Fibroblast of gingiva (primary cell): ENCODE measurements at regions not wholly inside any gene's neighbourhood (a gene's known extent, or its start where the extent isn't known, plus 50 kb on each side); places are given as distances from the start of the nearest gene placed in this dataset.
"Not testable (repeated sequence)": the region's sequence is repeated elsewhere in the genome, so short reads cannot be mapped to it uniquely, and the experiment has no call there.

Source experiments
- DNase-seq: peaks from one replicate; pipeline ENCODE4 v3.0.0-alpha.2; 2011; ENCODE audit warnings: low read depth

- no peak for DNase-seq
These were observed 76.5 kb downstream of the ARL5B start for GRCh38 chr10:18735711-18736110.

DNA sequence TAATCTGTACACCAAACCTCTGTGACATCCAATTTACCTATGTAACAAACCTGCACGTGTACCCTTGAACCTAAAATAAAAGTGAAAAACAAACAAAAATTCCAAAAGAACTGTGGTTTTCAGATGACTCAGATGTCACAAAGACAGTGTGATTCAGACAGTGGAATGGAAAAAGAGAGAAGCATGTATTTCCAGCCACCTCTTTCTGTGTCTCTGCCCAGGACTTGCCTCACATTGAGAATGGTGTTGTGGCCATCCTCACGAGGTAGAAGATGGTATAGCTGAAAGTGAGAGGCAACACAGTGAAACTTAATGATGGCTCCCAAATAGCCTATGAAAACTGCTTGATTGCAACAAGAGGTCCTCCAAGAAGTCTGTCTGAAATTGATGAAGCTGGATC is 78.0 kb downstream of the ARL5B start:
- peak; percentile 13 for DNase-seq

DNA sequence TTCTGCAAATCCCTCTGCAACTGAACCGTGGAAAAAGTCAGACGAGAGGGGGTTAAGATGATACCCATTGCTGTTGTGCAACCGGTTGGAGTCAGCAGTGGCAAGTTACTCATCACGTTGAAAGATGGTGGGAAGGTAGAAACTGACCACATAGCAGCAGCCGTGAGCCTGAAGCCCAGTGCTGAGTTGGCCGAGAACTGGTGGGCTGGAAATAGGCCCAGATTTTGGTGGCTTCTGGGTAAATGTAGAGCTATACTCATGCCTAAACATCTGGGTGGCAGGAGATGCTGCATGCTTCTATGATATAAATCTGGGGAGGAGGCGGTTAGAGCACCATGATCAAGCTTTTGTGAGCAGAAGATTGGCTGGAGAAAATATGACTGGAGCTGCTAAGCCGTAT is 78.6 kb downstream of the ARL5B start:
- peak; percentile 56 for DNase-seq

DNA sequence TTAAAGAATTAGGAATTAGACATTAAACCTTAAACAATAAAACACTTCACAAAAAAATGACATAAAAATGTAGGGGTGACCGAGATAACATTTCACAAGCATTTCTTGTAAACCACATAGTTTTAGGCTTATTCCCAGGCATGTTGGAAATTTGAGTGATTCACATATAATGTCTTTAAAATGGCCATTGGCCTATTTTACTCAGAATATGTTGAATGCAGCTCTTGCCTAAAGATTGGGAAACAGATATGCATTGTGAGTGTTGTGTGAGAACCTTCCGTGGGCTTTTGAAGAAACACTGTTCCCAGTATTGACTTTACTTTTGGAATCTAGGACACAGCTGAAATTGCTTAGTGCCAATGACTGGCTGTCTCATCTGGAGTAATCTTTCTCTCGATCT is 79.6 kb downstream of the ARL5B start:
- peak; percentile 41 for DNase-seq

DNA sequence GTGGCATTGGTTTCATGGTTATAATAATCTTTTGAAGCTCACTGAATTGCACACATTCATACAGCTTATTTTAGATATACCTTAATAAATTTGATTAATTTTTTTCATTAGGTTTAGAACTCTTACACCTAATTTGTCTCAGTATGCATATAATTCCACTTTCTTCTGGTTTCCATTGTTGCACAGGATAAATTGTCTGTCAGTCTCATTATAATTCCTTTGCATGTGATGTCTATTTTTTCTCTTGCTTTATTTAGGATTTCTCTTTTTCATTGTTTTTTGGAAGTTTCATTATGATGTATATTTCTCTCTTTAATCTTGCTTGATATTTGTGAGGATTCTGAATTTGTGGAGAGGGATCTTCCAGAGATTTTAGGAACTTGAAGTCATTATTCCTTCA is 84.7 kb downstream of the ARL5B start:
- no peak for DNase-seq

DNA sequence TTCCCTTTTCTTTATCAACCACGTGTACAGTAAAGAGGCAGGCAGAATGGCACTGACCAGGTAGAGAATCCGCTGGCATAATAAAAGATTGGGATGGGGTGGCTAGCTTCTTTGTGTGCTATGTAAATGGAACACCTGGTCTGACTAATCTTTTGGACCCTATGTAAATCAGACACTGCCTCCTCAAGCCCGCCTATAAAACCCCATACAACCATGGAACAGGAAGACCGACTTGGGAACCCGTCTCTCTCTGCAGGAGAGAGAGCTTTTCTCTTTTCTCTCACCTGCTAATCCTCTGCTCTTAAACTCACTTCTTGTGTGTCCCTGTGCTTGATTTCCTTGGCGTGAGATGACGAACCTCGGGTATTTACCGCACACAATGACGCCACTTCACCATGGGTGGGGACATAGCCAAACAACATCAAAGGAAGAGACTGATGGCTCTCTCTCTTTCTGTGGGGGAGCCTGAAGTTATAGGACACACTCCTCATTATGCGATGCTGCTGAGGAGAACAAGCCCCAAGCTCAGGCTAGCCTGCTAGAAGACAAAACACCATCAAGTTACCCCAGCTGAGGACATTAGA is 94.2 kb downstream of the ARL5B start:
- DNase-seq = no peak

DNA sequence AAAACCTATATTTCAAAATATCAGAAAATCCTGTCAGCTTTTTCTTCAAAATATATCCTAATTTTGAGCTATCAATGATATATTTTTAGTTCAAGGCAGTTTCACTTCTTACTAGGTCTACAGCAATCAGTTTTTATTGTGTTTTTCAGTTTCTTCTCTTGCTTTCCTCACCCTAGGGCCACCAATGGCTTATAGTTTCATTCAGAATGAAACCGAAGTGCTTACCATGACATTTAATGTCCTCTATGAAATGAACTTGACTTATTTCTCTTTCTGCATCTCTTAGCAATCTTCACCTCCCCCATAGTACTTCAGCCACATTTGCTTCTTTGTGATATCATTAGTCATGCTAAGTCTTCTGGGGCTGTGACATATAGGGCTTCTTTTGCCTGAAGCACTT is 100.3 kb downstream of the ARL5B start:
- DNase-seq = no peak

DNA sequence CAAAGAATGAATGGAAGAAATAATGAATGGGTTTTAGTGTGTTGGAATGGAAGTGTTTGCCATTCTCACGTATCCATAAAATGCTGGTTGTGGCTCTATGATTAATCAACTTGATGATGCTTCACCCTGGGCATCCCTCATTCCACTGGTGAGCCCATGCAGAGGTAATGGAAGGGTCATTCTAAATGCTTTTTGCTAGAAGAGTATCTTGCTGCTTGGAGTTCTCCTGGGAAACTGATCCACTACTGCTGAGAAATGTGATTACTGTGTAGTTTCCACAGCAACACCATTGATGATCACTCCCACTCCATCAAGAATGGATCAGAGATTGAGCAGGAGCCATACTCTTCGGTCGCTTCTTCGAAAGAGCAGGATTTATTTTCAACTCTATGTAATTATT is 101.6 kb downstream of the ARL5B start:
- no peak for DNase-seq

DNA sequence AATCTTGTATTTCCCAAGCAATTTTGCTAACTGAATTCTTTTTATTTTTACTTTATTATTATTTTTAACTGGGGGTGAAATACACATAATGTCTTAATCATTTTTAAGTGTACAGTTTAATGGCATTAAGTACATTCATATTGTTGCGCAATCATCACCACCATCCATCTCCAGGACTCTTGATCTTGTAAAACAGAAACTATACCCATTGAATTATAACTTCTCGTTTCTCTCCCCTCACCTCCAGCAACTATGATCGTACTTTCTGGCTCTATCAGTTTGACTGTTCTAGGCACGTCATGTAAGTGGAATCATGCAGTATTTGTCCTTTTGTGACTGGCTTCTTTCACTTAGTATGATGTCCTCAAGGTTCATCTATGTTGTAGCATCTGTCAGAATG is 108.8 kb downstream of the ARL5B start:
- no peak for DNase-seq

GRCh38 chr10:18773180-18773579 is 113.9 kb downstream of the ARL5B start:
- DNase-seq = no peak

DNA sequence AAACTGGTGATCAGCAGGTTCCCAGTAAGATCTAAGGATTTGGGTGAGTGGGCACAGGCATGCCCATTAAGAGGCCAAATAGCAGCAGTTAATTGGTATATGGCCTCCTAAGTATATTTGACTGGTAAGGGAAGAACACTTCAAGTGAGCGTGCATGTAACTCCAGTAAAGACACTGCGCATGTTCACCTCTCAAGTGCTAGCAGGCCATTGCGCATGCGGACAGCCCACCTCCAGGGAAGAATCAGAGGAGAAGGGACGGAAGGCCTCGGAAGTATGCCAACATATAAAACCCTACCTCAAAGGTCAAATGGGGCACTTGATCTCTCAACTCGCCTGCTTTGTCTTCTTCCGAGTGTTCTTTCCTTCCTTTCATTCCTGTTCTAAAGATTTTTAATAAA is 118.0 kb downstream of the ARL5B start:
- no peak for DNase-seq

DNA sequence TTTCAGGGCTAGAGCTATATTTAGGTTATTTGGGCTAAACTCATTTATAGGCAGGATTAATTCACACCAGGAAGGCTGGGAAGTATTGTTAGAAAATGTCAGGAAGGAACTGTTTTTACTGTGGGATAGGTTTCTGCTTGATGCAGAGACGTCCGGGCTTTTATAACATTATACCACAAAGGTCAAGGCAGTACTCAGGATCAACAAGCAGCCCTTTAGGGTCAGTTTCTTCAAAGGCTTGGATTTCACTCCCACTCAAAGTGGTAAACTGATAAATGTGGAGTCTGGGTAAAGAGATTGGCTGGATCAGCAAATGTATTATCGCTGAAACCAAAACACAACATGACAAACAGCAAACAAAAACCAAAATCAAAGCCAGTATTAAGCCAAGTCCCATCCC is 127.2 kb downstream of the ARL5B start:
- no peak for DNase-seq

DNA sequence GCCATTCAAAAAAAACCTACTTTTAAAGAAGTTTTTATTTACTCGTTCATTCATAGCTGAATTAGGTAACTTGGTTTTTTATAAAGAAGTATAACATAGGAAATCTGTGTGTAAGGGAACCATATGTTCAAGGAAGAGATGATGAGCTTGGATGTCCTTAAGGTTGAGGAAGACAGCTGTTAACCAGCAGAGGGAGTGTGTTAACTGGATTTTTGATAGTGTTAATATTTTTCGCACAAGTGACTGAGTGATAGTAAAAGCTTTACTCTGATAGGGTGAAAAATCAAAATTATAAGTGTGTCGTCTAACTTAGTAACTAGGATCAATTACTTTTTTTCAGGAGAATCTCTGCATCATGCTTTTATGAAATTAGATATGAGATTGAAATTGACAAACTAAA is 134.7 kb downstream of the ARL5B start:
- peak; percentile 4 for DNase-seq

- no peak for DNase-seq
These were observed 136.3 kb downstream of the ARL5B start for GRCh38 chr10:18795549-18795948.

- DNase-seq = no peak
These were observed 138.1 kb downstream of the ARL5B start for GRCh38 chr10:18797286-18797685.

GRCh38 chr10:18822156-18822555 is 162.9 kb downstream of the ARL5B start:
- DNase-seq = no peak

- DNase-seq = no peak
These were observed 170.0 kb downstream of the ARL5B start for GRCh38 chr10:18829259-18829658.

DNA sequence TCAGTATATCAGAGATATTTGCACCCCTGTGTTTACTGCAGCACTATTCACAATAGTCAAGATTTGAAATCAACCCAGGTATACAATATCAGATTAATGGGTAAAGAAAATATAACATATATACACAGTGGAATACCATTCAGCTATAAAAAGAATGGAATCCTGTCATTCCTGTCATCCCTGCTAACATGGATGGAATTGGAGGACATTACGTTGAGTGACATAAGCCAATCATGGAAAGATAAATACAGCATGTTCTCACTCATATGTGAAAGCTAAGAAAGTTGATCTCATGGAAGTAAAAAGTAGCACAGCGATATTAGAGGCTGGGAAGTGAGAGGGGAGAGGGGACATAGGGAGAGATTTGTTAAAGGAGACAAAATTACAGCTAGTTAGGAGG is 171.0 kb downstream of the ARL5B start:
- no peak for DNase-seq

DNA sequence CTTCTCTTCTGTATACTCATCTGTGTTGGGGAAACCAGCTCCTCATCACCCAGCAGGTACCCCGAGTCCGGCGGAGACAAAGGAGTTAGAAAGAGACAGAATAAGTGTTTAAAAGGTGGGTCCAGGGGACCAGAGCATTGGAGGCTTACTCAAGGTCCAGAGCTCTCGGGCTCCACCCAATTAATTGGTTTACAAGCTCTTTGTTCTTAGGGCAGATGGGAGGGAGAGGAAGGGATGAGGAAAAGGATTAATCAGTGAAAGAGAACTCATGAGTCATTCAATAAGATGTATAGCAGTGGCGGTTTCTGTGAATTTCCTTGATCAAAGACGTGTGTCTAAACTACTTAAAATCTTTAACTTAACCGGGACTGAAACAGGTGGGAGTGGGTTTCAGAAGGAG is 192.0 kb upstream of the MALRD1 start:
- DNase-seq = not testable (repeated sequence)

DNA sequence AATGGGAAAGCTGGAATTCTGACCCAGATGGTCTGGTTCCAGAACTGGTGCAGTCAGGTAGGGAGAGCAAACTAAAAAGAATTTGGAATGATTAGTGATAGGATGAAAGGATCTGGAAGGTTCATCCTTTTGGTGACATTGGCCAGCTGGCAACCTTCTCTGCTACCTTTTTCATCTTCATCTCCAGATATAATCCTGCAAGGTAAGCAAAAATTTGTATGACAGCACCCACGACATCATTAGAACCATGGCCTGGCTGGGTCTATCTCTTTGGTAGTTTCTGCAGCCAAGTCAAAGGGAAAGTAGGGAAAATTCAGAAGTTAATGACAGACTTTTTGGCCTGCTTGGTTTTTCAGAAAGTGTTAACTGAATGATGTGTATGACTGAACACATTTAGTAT is 188.9 kb upstream of the MALRD1 start:
- no peak for DNase-seq

- DNase-seq = no peak
These were observed 188.4 kb upstream of the MALRD1 start for GRCh38 chr10:18860186-18860585.

DNA sequence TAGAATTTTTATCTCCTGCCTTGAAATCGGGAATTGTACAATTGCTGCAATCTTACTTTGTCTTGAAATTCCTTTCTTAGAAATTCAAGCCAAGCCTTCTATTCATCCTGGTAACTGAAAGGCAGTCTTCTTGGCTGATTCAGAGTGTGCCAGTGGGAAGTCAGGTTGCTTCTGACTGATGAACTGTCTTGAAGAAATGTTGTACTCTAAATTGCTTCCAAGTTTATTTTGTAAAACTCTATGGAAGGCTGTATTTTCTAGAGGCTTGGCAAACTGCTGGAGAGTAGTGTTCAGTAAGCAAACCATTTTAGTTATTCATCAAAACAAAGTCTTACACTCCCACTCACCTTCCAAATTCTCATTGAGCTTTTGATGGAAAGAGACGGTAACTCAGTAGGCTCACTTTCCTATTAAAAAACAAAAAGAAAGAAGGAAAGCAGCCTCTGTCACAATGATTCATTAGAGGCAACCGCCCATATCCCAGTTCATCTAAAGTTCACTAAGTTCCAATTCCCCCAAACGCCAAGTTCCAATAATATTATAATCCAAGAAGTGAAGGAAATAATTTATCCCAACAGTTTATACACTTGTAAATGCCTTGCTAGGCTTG is 187.9 kb upstream of the MALRD1 start:
- DNase-seq = no peak

DNA sequence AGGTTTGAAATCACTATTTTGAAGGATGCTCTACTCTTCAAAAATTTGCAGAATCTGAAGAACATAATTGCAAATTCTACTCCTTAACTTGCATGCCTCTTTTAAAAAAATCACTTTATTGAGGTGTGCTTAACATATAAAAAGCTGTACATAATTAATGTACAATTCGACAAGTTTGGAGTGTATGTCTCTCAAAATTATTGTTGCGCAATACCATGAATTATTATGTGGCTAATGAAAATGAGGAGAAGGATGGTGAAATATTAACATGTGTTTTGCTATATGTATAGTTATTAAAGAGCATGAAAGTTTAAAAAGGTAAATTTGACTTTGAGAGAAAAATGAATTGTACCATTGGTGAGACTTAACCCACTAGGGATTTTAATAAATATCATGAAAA is 187.2 kb upstream of the MALRD1 start:
- DNase-seq = no peak

DNA sequence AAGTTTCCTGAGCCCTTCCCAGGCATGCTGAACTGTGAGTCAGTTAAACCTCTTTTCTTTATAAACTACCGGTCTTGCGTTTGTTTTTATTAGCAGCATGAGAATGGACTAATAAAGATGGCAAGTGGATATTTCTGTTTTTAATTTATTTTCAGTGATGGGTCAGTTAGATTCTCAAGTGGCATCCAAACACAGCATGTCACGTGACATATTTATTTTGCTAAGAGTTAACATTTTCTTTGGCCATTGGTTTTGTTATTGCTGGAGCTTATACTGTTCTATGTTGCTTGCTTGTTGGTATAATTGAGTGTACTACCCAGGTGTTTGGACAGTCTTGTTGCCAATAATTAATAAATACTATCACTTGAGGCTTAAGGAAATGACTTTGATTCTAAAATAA is 181.7 kb upstream of the MALRD1 start:
- DNase-seq = no peak

- no peak for DNase-seq
These were observed 179.7 kb upstream of the MALRD1 start for GRCh38 chr10:18868919-18869318.
